SH-SY5Y (cell line): ENCODE measurements at regions not wholly inside any gene's neighbourhood (a gene's known extent, or its start where the extent isn't known, plus 50 kb on each side); places are given as distances from the start of the nearest gene placed in this dataset.

Source experiments
- GATA2 ChIP-seq: IDR thresholded peaks from 2 replicates; pipeline ENCODE4 v1.6.1; 2011; ENCODE audit warnings: mild to moderate bottlenecking, low read depth, low read length
- GATA3 ChIP-seq: IDR thresholded peaks from 2 replicates; pipeline ENCODE4 v1.6.1; 2011; ENCODE audit warnings: low read depth, mild to moderate bottlenecking, low read length, moderate library complexity

GRCh38 chr1:189726806-189727205, 750.9 kb downstream of the BRINP3 start:
- no peak for TF ChIP-seq GATA3
- no peak; the same call in 1 of the 2 replicates for TF ChIP-seq GATA2

GRCh38 chr1:189751311-189751710, 726.4 kb downstream of the BRINP3 start:
- no peak for TF ChIP-seq GATA2
- TF ChIP-seq GATA3: no peak

- TF ChIP-seq GATA3 (no peak), GATA2 (no peak)
Measured at GRCh38 chr1:189752461-189752995, 725.1 kb downstream of the BRINP3 start.

- TF ChIP-seq GATA3 (no peak), GATA2 (no peak)
Measured at GRCh38 chr1:189764391-189765320, 713.0 kb downstream of the BRINP3 start.

- TF ChIP-seq GATA2: no peak
- TF ChIP-seq GATA3: no peak
Measured at GRCh38 chr1:189769448-189769847, 708.2 kb downstream of the BRINP3 start.

- TF ChIP-seq GATA3: no peak
- no peak for TF ChIP-seq GATA2
Measured at GRCh38 chr1:189774721-189775287, 702.9 kb downstream of the BRINP3 start.

GRCh38 chr1:189775343-189775742, 702.3 kb downstream of the BRINP3 start:
- TF ChIP-seq GATA2 (no peak), GATA3 (no peak)

- TF ChIP-seq GATA3 (no peak), GATA2 (no peak)
Measured at GRCh38 chr1:189779034-189779433, 698.6 kb downstream of the BRINP3 start.

- TF ChIP-seq GATA3 (no peak), GATA2 (no peak)
Measured at GRCh38 chr1:189782295-189782694, 695.4 kb downstream of the BRINP3 start.

- TF ChIP-seq GATA2 (no peak), GATA3 (no peak)
Measured at GRCh38 chr1:189783456-189783855, 694.2 kb downstream of the BRINP3 start.

GRCh38 chr1:189786761-189787160, 690.9 kb downstream of the BRINP3 start:
- TF ChIP-seq GATA3: no peak
- no peak for TF ChIP-seq GATA2

GRCh38 chr1:189787201-189787600, 690.5 kb downstream of the BRINP3 start:
- no peak for TF ChIP-seq GATA3
- TF ChIP-seq GATA2: no peak

- TF ChIP-seq GATA2 (no peak), GATA3 (no peak)
Measured at GRCh38 chr1:189790335-189790734, 687.3 kb downstream of the BRINP3 start.

- TF ChIP-seq GATA3: no peak
Measured at GRCh38 chr1:189803364-189803763, 674.3 kb downstream of the BRINP3 start.

GRCh38 chr1:189804352-189804751, 673.3 kb downstream of the BRINP3 start:
- TF ChIP-seq GATA2 (no peak), GATA3 (no peak)
